OCI-LY7 (cell line): ENCODE measurements at regions not wholly inside any gene's neighbourhood (a gene's known extent, or its start where the extent isn't known, plus 50 kb on each side); places are given as distances from the start of the nearest gene placed in this dataset.

Experiments
- BruUV-seq: library from RNA; stranded (reverse); fragments of 400-500 nt; replicated peaks from 2 replicates; lab custom pipeline; 2021; lab: Mats Ljungman, UMichigan
- CTCF ChIA-PET: fragments of 300-600 bp; sonication (Branson Sonifier 250); formaldehyde crosslinking; loops from one replicate; lab custom pipeline; 2022; ENCODE audit warnings: antibody characterized with exemption; ENCODE audit not compliant: unreplicated experiment; lab: Charles Lee
- POLR2A ChIA-PET: fragments of 300-600 bp; sonication (Branson Sonifier 250); formaldehyde crosslinking; loops from one replicate; lab custom pipeline; 2022; ENCODE audit warnings: antibody characterized with exemption; lab: Charles Lee
- DNase-seq: peaks from one replicate; pipeline ENCODE4 v3.0.0-alpha.2; 2015; ENCODE audit warnings: low spot score
- H2AFZ ChIP-seq: fragments of 200-600 bp; sonication (generic), shearing (Covaris generic); 2 replicates; pipeline ENCODE4 v1.6.1; 2014; ENCODE audit warnings: mild to moderate bottlenecking, antibody characterized with exemption, low read length, moderate library complexity
- H3K27ac ChIP-seq: fragments of 200-600 bp; sonication (generic); 2 replicates; pipeline ENCODE4 v1.5.1; 2014; ENCODE audit warnings: mixed run types, low read depth, mild to moderate bottlenecking, moderate library complexity, low read length, inconsistent platforms; ENCODE audit not compliant: poor library complexity, severe bottlenecking
- H3K36me3 ChIP-seq: fragments of 200-600 bp; sonication (generic); 2 replicates; pipeline ENCODE4 v1.6.1; 2014; ENCODE audit warnings: mild to moderate bottlenecking, antibody characterized with exemption, low read length, moderate library complexity, mixed read lengths; ENCODE audit not compliant: insufficient read depth
- H3K4me1 ChIP-seq: fragments of 200-600 bp; sonication (generic); 2 replicates; pipeline ENCODE4 v1.5.1; 2014; ENCODE audit warnings: mild to moderate bottlenecking, low read length; ENCODE audit not compliant: insufficient read depth, poor library complexity, severe bottlenecking
- H3K4me2 ChIP-seq: fragments of 200-600 bp; sonication (generic); 2 replicates; pipeline ENCODE4 v1.6.1; 2014; ENCODE audit warnings: mild to moderate bottlenecking, low read length
- H3K4me3 ChIP-seq: fragments of 200-600 bp; sonication (generic); 2 replicates; pipeline ENCODE4 v1.5.1; 2014; ENCODE audit warnings: mild to moderate bottlenecking, low read depth, low read length; ENCODE audit not compliant: poor library complexity, severe bottlenecking
- H3K79me2 ChIP-seq: fragments of 200-600 bp; sonication (generic); 2 replicates; pipeline ENCODE4 v1.6.1; 2016; ENCODE audit warnings: low read depth, mild to moderate bottlenecking, low read length, moderate library complexity, mixed read lengths; ENCODE audit not compliant: insufficient read depth
- H3K9me2 ChIP-seq: fragments of 200-600 bp; sonication (generic); 2 replicates; pipeline ENCODE4 v1.6.1; 2016; ENCODE audit warnings: mild to moderate bottlenecking, low read length, mixed read lengths; ENCODE audit not compliant: insufficient read depth
- H3K9me3 ChIP-seq: fragments of 200-600 bp; sonication (generic); 2 replicates; pipeline ENCODE4 v1.6.1; 2014; ENCODE audit warnings: mild to moderate bottlenecking, mixed run types, low read length, mixed read lengths
- H4K20me1 ChIP-seq: fragments of 200-600 bp; sonication (generic); 2 replicates; pipeline ENCODE4 v1.6.1; 2014; ENCODE audit warnings: mild to moderate bottlenecking, antibody characterized with exemption, low read length, moderate library complexity, mixed read lengths; ENCODE audit not compliant: insufficient read depth
- CTCF ChIP-seq: fragments of 200-600 bp; sonication (generic); conservative IDR thresholded peaks from 2 replicates; pipeline ENCODE4 v1.5.1; 2014; ENCODE audit warnings: mild to moderate bottlenecking, antibody characterized with exemption, low read length, moderate library complexity, mixed read lengths
- EZH2phosphoT487 ChIP-seq: fragments of 200-600 bp; sonication (generic); IDR thresholded peaks from 2 replicates; pipeline ENCODE4 v1.6.1; 2018; ENCODE audit warnings: low read depth, borderline replicate concordance, mild to moderate bottlenecking, mixed run types, antibody characterized with exemption, low read length, moderate library complexity, mixed read lengths
- intact Hi-C: fragments of 100-400 bp; cut with micrococcal nuclease; formaldehyde crosslinking; loops from one replicate; pipeline ENCODE4 v1.10.0; 2022; ENCODE audit not compliant: unreplicated experiment

- H4K20me1 ChIP-seq, result no peaks in the 10 kb centered on the region
- H3K79me2 ChIP-seq, result no peaks in the 10 kb centered on the region
- H3K9me2 ChIP-seq, result no peaks in the 10 kb centered on the region
- no peaks in the 10 kb centered on the region for H3K4me1 ChIP-seq
- no peaks in the 10 kb centered on the region for H3K9me3 ChIP-seq
- TF ChIP-seq EZH2phosphoT487, result no peak
- no peak overlapping the region for H3K4me2 ChIP-seq
- BruUV-seq, result no TSS peak
- no peak for DNase-seq
- no peak overlapping the region for H3K4me3 ChIP-seq
- ChIA-PET POLR2A (no interaction called here), CTCF (no interaction called here)
- no peak overlapping the region for H3K27ac ChIP-seq
- H3K36me3 ChIP-seq, result no peaks in the 10 kb centered on the region
- intact Hi-C loops, result no loop called here
- H2AFZ ChIP-seq, result no peak overlapping the region
Observed at GRCh38 chr14:98877065-98877464, 394.9 kb downstream of the BCL11B start.

GRCh38 chr14:98878282-98878681 lies 393.7 kb downstream of the BCL11B start:
- no peaks in the 10 kb centered on the region for H4K20me1 ChIP-seq
- intact Hi-C loops, result no loop called here
- BruUV-seq, result no TSS peak
- H3K9me2 ChIP-seq, result no peaks in the 10 kb centered on the region
- no peak overlapping the region for H3K27ac ChIP-seq
- H3K9me3 ChIP-seq, result no peaks in the 10 kb centered on the region
- TF ChIP-seq EZH2phosphoT487 (no peak), CTCF (no peak)
- no peaks in the 10 kb centered on the region for H3K4me1 ChIP-seq
- H3K4me2 ChIP-seq, result no peak overlapping the region
- POLR2A ChIA-PET, result no interaction called here
- no peak overlapping the region for H3K4me3 ChIP-seq
- no peaks in the 10 kb centered on the region for H3K36me3 ChIP-seq
- no peak for DNase-seq
- CTCF ChIA-PET, result no interaction called here
- H2AFZ ChIP-seq, result no peak overlapping the region
- no peaks in the 10 kb centered on the region for H3K79me2 ChIP-seq

GRCh38 chr14:98886982-98887381 lies 385.0 kb downstream of the BCL11B start:
- no peak overlapping the region for H2AFZ ChIP-seq
- ChIA-PET POLR2A (no interaction called here), CTCF (no interaction called here)
- H3K79me2 ChIP-seq, result no peaks in the 10 kb centered on the region
- DNase-seq, result no peak
- H4K20me1 ChIP-seq, result no peaks in the 10 kb centered on the region
- intact Hi-C loops, result no loop called here
- no peaks in the 10 kb centered on the region for H3K9me2 ChIP-seq
- H3K4me3 ChIP-seq, result no peak overlapping the region
- TF ChIP-seq EZH2phosphoT487, result no peak
- no peak for TF ChIP-seq CTCF
- H3K36me3 ChIP-seq, result no peaks in the 10 kb centered on the region
- BruUV-seq, result no TSS peak
- no peaks in the 10 kb centered on the region for H3K9me3 ChIP-seq
- H3K27ac ChIP-seq, result no peak overlapping the region
- no peaks in the 10 kb centered on the region for H3K4me1 ChIP-seq
- H3K4me2 ChIP-seq, result no peak overlapping the region
